OCI-LY3 (cell line): ENCODE measurements at regions not wholly inside any gene's neighbourhood (a gene's known extent, or its start where the extent isn't known, plus 50 kb on each side); places are given as distances from the start of the nearest gene placed in this dataset.

ENCODE experiments used
- H2AFZ ChIP-seq: fragments of 200-600, 300-600 bp; shearing (Covaris generic); 2 replicates; pipeline ENCODE4 v1.6.0; 2014; ENCODE audit warnings: antibody characterized with exemption, low read depth, low read length
- H3K27ac ChIP-seq: fragments of 200-600, 300-600 bp; sonication (generic); 2 replicates; pipeline ENCODE4 v1.5.1; 2014; ENCODE audit warnings: mild to moderate bottlenecking, low read length, moderate library complexity, mixed read lengths
- H3K27me3 ChIP-seq: fragments of 200-600, 300-600 bp; sonication (generic); 2 replicates; pipeline ENCODE4 v1.6.1; 2014; ENCODE audit warnings: low read depth, low read length, mixed read lengths
- H3K36me3 ChIP-seq: fragments of 200-600, 300-600 bp; sonication (generic); replicated peaks from 2 replicates; pipeline ENCODE3; 2014; ENCODE audit warnings: low read depth, low read length, mixed read lengths
- H3K4me1 ChIP-seq: fragments of 300-600, 200-600 bp; sonication (generic); 2 replicates; pipeline ENCODE4 v1.6.1; 2014; ENCODE audit warnings: low read length, mixed read lengths
- H3K4me2 ChIP-seq: fragments of 200-600, 300-600 bp; sonication (generic); 2 replicates; pipeline ENCODE4 v1.6.1; 2014; ENCODE audit warnings: low read length, mixed read lengths
- H3K4me3 ChIP-seq: fragments of 300-600, 200-600 bp; sonication (generic); 2 replicates; pipeline ENCODE4 v1.5.1; 2014; ENCODE audit warnings: antibody characterized with exemption, mild to moderate bottlenecking, low read length, moderate library complexity
- H3K79me2 ChIP-seq: fragments of 300-600, 200-600 bp; shearing (Covaris generic); 2 replicates; pipeline ENCODE4 v1.6.1; 2014; ENCODE audit warnings: mild to moderate bottlenecking, low read length, mixed read lengths
- H3K9ac ChIP-seq: fragments of 300-600, 200-600 bp; shearing (Covaris generic); 2 replicates; pipeline ENCODE4 v1.6.0; 2014; ENCODE audit warnings: mild to moderate bottlenecking, low read length, moderate library complexity
- H3K9me3 ChIP-seq: fragments of 200-600, 300-600 bp; shearing (Covaris generic); 2 replicates; pipeline ENCODE4 v1.6.1; 2014; ENCODE audit warnings: low read length, mixed read lengths; ENCODE audit not compliant: insufficient read depth
- H4K20me1 ChIP-seq: fragments of 200-600, 300-600 bp; sonication (generic); 2 replicates; pipeline ENCODE4 v1.6.1; 2016; ENCODE audit warnings: low read length, mixed read lengths; ENCODE audit not compliant: insufficient read depth
- CTCF ChIP-seq: fragments of 200-600, 300-600 bp; sonication (generic); IDR thresholded peaks from 2 replicates; pipeline ENCODE4 v1.5.1; 2014; ENCODE audit warnings: antibody characterized with exemption, low read length, low read depth
- EZH2phosphoT487 ChIP-seq: fragments of 200-600 bp; shearing (Covaris generic); IDR thresholded peaks from 2 replicates; pipeline ENCODE4 v1.6.1; 2018; ENCODE audit warnings: antibody characterized with exemption, mixed run types, low read depth

- peaks cover 44% of the 10 kb centered on the region for H3K27me3 ChIP-seq
- no peaks in the 10 kb centered on the region for H3K36me3 ChIP-seq
- no peak overlapping the region for H3K9ac ChIP-seq
- H3K27ac ChIP-seq = no peak overlapping the region
- H3K4me1 ChIP-seq = no peaks in the 10 kb centered on the region
- H2AFZ ChIP-seq = no peak overlapping the region
- no peak overlapping the region for H3K4me3 ChIP-seq
- no peaks in the 10 kb centered on the region for H4K20me1 ChIP-seq
- TF ChIP-seq EZH2phosphoT487 (no peak), CTCF (peak; percentile 39)
- no peaks in the 10 kb centered on the region for H3K9me3 ChIP-seq
- no peaks in the 10 kb centered on the region for H3K79me2 ChIP-seq
- H3K4me2 ChIP-seq = no peak overlapping the region
Measured at GRCh38 chr15:47983533-47983932, 137.3 kb upstream of the SLC24A5 start.

- no peak overlapping the region for H2AFZ ChIP-seq
- H3K36me3 ChIP-seq = no peaks in the 10 kb centered on the region
- TF ChIP-seq EZH2phosphoT487 = no peak
- no peak for TF ChIP-seq CTCF
- no peak overlapping the region for H3K4me2 ChIP-seq
- no peaks in the 10 kb centered on the region for H3K79me2 ChIP-seq
- H3K27me3 ChIP-seq = peaks cover 46% of the 10 kb centered on the region
- H3K9me3 ChIP-seq = no peaks in the 10 kb centered on the region
- no peaks in the 10 kb centered on the region for H3K4me1 ChIP-seq
- no peak overlapping the region for H3K9ac ChIP-seq
- H3K4me3 ChIP-seq = no peak overlapping the region
- H3K27ac ChIP-seq = no peak overlapping the region
- H4K20me1 ChIP-seq = no peaks in the 10 kb centered on the region
Measured at GRCh38 chr15:47985568-47985967, 135.2 kb upstream of the SLC24A5 start.

GRCh38 chr15:47987461-47987860, 133.3 kb upstream of the SLC24A5 start:
- Histone ChIP-seq H3K27me3 (peaks cover 35% of the 10 kb centered on the region), H3K4me2 (no peak overlapping the region), H3K27ac (no peak overlapping the region), H3K36me3 (no peaks in the 10 kb centered on the region), H3K9ac (no peak overlapping the region), H3K9me3 (no peaks in the 10 kb centered on the region), H3K4me3 (no peak overlapping the region), H2AFZ (no peak overlapping the region), H3K79me2 (no peaks in the 10 kb centered on the region), H4K20me1 (no peaks in the 10 kb centered on the region), H3K4me1 (no peaks in the 10 kb centered on the region)
- TF ChIP-seq CTCF (no peak), EZH2phosphoT487 (no peak)

- H3K9me3 ChIP-seq = no peaks in the 10 kb centered on the region
- no peak overlapping the region for H3K4me3 ChIP-seq
- no peaks in the 10 kb centered on the region for H4K20me1 ChIP-seq
- H3K36me3 ChIP-seq = no peaks in the 10 kb centered on the region
- H3K27me3 ChIP-seq = peaks cover 31% of the 10 kb centered on the region
- H3K9ac ChIP-seq = no peak overlapping the region
- no peak for TF ChIP-seq EZH2phosphoT487
- TF ChIP-seq CTCF = peak; percentile 71
- no peak overlapping the region for H3K27ac ChIP-seq
- no peaks in the 10 kb centered on the region for H3K4me1 ChIP-seq
- H3K4me2 ChIP-seq = no peak overlapping the region
- H3K79me2 ChIP-seq = no peaks in the 10 kb centered on the region
- no peak overlapping the region for H2AFZ ChIP-seq
Measured at GRCh38 chr15:47987908-47988532, 132.8 kb upstream of the SLC24A5 start.
